ENCODE measurements at regions not wholly inside any gene's neighbourhood (a gene's known extent, or its start where the extent isn't known, plus 50 kb on each side); places are given as distances from the start of the nearest gene placed in this dataset.

- DNase-seq = no peak
- Histone ChIP-seq H3K27ac (ENCODE audit: low read depth in 2 of 2, low read length in 1 of 2) (no peak overlapping the region), H3F3A (replicated peaks; ENCODE audit: insufficient read depth) (no peaks in the 10 kb centered on the region), H3K9ac (no peak overlapping the region), H2AFZ (ENCODE audit: low read depth) (no peak overlapping the region), H3K79me2 (ENCODE audit: insufficient read depth) (no peaks in the 10 kb centered on the region), H3K36me3 (replicated peaks in 1 of 2; ENCODE audit: control insufficient read depth in 1 of 2, insufficient read depth in 2 of 2, low read length in 1 of 2) (no peaks in the 10 kb centered on the region), H3K4me3 (ENCODE audit: low read depth in 2 of 2, low read length in 1 of 2) (no peak overlapping the region), H3K9me3 (no peaks in the 10 kb centered on the region), H3K4me2 (no peak overlapping the region), H3K9me2 (no peaks in the 10 kb centered on the region), H4K20me1 (ENCODE audit: insufficient read depth) (no peaks in the 10 kb centered on the region), H3K27me3 (ENCODE audit: insufficient read depth) (no peaks in the 10 kb centered on the region), H3K4me1 (ENCODE audit: control insufficient read depth in 1 of 2, insufficient read depth in 2 of 2, low read depth in 1 of 2, low read length in 1 of 2) (no peaks in the 10 kb centered on the region)
- no peak for TF ChIP-seq RAD21 (IDR thresholded peaks at IDR 0.05; ENCODE audit: low read length)
- TF ChIP-seq NFIC (IDR thresholded peaks at IDR 0.05; ENCODE audit: borderline replicate concordance) = no peak
- CTCF ChIA-PET = interaction anchor here (0.5 to 1.6 kb wide), 2 partner anchors 11 to 174 kb away, joined by 3 to 5 read pairs; no protein-coding TSS in a partner anchor
- POLR2A ChIA-PET = no interaction called here
- 44% methylated on average over 1 of the region's 1 CpG for WGBS (ENCODE audit: low lambda C conversion rate)
These were observed 173.3 kb downstream of the ALDH1A2 start for GRCh38 chr15:57892181-57892580.

- CTCF ChIA-PET = no interaction called here
- Histone ChIP-seq H3K4me1 (ENCODE audit: control insufficient read depth in 1 of 2, insufficient read depth in 2 of 2, low read depth in 1 of 2, low read length in 1 of 2) (no peaks in the 10 kb centered on the region), H3K9me2 (no peaks in the 10 kb centered on the region), H3K9me3 (no peaks in the 10 kb centered on the region), H3K36me3 (replicated peaks in 1 of 2; ENCODE audit: control insufficient read depth in 1 of 2, insufficient read depth in 2 of 2, low read length in 1 of 2) (no peaks in the 10 kb centered on the region), H3K4me3 (ENCODE audit: low read depth in 2 of 2, low read length in 1 of 2) (no peak overlapping the region), H3K79me2 (ENCODE audit: insufficient read depth) (no peaks in the 10 kb centered on the region), H3F3A (replicated peaks; ENCODE audit: insufficient read depth) (no peaks in the 10 kb centered on the region), H3K27me3 (ENCODE audit: insufficient read depth) (no peaks in the 10 kb centered on the region), H3K27ac (ENCODE audit: low read depth in 2 of 2, low read length in 1 of 2) (no peak overlapping the region), H4K20me1 (ENCODE audit: insufficient read depth) (no peaks in the 10 kb centered on the region), H3K9ac (no peak overlapping the region), H2AFZ (ENCODE audit: low read depth) (no peak overlapping the region), H3K4me2 (no peak overlapping the region)
- POLR2A ChIA-PET = interaction anchor here (0.6 kb wide), 1 partner anchor 18 kb away, joined by 5 read pairs; no protein-coding TSS in a partner anchor
- no peak for TF ChIP-seq FOXM1 (IDR thresholded peaks at IDR 0.05; ENCODE audit: low read depth)
- TF ChIP-seq EP300 (IDR thresholded peaks at IDR 0.05; ENCODE audit: borderline replicate concordance in 1 of 2, low read depth in 1 of 2, low read length in 1 of 2) = no peak
- TF ChIP-seq ZBTB33 (IDR thresholded peaks at IDR 0.05; ENCODE audit: borderline replicate concordance, low read depth) = no peak
- no peak for TF ChIP-seq MAX (IDR thresholded peaks at IDR 0.05; ENCODE audit: low read depth)
- no peak for TF ChIP-seq SMC3 (IDR thresholded peaks at IDR 0.05; ENCODE audit: low read depth, low read length)
- no peak for TF ChIP-seq ELF1 (IDR thresholded peaks at IDR 0.05)
- no peak for TF ChIP-seq TCF12 (IDR thresholded peaks at IDR 0.05)
- TF ChIP-seq EZH2phosphoT487 (IDR thresholded peaks at IDR 0.05; ENCODE audit: borderline replicate concordance, low read depth) = no peak
- TF ChIP-seq USF1 (IDR thresholded peaks at IDR 0.05; ENCODE audit: borderline replicate concordance, low read depth) = no peak
- TF ChIP-seq SIN3A (IDR thresholded peaks at IDR 0.05; ENCODE audit: borderline replicate concordance, low read depth, low read length) = no peak
- TF ChIP-seq RCOR1 (IDR thresholded peaks at IDR 0.05; ENCODE audit: low read length) = no peak
- no peak for TF ChIP-seq IRF3 (IDR thresholded peaks at IDR 0.05; ENCODE audit: low read depth, low read length)
- no peak for TF ChIP-seq TAF1 (IDR thresholded peaks at IDR 0.05; ENCODE audit: borderline replicate concordance, low read depth, low read length)
- TF ChIP-seq MEF2A (IDR thresholded peaks at IDR 0.05; ENCODE audit: borderline replicate concordance, low read depth) = no peak
- TF ChIP-seq CTCF (IDR thresholded peaks at IDR 0.05) = no peak
- TF ChIP-seq FOXJ3 (CRISPR knock-in tag; IDR thresholded peaks at IDR 0.05) = no peak
- no peak for TF ChIP-seq NFIC (IDR thresholded peaks at IDR 0.05; ENCODE audit: borderline replicate concordance)
- DNase-seq = no peak
- WGBS (ENCODE audit: low lambda C conversion rate) = 37% methylated on average over 5 of the region's 5 CpGs
These were observed 172.5 kb downstream of the ALDH1A2 start for GRCh38 chr15:57893040-57893439.

All from SK-N-SH (cell line).